ENCODE measurements at regions not wholly inside any gene's neighbourhood (a gene's known extent, or its start where the extent isn't known, plus 50 kb on each side); places are given as distances from the start of the nearest gene placed in this dataset.

DNA sequence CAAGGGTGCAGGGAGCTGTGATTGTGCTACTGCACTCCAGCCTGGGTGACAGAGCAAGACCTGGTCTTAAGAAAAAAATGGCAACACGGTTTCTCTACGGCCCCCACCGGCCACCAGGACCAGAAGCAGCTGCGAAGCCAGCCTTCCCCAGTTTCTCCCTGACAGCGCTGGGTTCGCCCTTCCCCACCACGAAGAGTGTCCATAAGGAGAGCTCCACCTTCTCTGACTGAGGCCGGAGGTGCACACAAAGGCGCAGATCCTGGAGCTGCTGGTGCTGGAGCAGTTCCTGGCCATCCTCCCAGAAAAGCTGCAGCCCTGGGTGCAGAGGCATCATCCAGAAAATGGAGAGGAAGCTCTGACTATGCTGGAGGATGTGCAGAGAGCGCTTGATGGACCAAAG is 52.2 kb upstream of the ZNF599 start:
- DNase-seq (ENCODE audit: low read depth, low spot score), result no peak
- TF ChIP-seq, protein P1, sequence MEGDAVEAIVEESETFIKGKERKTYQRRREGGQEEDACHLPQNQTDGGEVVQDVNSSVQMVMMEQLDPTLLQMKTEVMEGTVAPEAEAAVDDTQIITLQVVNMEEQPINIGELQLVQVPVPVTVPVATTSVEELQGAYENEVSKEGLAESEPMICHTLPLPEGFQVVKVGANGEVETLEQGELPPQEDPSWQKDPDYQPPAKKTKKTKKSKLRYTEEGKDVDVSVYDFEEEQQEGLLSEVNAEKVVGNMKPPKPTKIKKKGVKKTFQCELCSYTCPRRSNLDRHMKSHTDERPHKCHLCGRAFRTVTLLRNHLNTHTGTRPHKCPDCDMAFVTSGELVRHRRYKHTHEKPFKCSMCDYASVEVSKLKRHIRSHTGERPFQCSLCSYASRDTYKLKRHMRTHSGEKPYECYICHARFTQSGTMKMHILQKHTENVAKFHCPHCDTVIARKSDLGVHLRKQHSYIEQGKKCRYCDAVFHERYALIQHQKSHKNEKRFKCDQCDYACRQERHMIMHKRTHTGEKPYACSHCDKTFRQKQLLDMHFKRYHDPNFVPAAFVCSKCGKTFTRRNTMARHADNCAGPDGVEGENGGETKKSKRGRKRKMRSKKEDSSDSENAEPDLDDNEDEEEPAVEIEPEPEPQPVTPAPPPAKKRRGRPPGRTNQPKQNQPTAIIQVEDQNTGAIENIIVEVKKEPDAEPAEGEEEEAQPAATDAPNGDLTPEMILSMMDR (IDR thresholded peaks at IDR 0.05; ENCODE audit: low read depth, low read length), result no peak
- H3K4me3 ChIP-seq (ENCODE audit: low read depth, low read length), result no peak overlapping the region
- in situ Hi-C loops (cut with HindIII; ENCODE audit: low sequenced_read_pairs), result no loop called here

GRCh38 chr19:34824686-34825085 is 51.7 kb upstream of the ZNF599 start:
- no peak for DNase-seq (ENCODE audit: low read depth, low spot score)
- in situ Hi-C loops (cut with HindIII; ENCODE audit: low sequenced_read_pairs), result no loop called here
- H3K4me3 ChIP-seq (ENCODE audit: low read depth, low read length), result no peak overlapping the region
- TF ChIP-seq, protein P1 (IDR thresholded peaks at IDR 0.05; ENCODE audit: low read depth, low read length), result no peak
